AG08396 (cell line): ENCODE measurements at regions not wholly inside any gene's neighbourhood (a gene's known extent, or its start where the extent isn't known, plus 50 kb on each side); places are given as distances from the start of the nearest gene placed in this dataset.

Source experiments
- DNase-seq: peaks from one replicate; pipeline ENCODE4 v3.0.0; 2012; ENCODE audit warnings: low spot score, mixed read lengths

DNA sequence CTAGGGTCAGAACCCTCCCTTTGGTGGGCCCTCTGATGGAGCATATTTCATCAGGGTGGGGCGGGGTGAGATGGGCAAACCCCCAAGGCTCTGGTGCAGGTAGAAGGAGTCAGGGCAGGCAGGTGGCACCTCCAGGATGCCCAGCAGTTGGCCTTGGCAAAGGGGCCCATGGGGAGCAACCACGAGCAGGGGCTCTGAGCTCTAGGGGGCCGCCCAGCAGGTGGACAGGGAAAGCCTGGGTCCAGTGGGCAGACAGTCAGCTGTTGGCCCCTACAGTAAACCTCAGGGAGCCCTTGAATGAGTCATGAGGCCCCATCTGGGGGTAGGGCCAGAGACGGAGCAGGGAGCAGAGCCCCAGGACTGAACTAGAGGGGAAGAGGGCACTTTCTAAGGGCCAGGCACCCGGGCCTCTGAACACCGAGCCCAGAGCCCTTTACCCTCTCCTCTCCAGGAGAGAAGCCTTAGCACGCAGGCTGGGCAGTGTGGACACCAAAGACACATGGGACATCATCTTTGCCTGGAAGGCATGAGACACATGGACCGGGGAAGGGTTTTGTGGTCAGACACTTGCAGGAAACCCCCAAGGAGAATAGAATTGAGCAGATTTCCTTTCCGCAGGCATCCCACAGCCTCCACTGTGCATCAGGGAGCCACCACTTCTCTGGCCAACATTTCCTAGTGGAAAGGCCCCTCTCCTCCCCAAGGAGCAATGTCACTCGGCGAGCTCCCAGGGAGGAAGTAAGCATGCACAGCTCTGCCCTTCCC is 257.3 kb downstream of the GLI2 start:
- no peak for DNase-seq

DNA sequence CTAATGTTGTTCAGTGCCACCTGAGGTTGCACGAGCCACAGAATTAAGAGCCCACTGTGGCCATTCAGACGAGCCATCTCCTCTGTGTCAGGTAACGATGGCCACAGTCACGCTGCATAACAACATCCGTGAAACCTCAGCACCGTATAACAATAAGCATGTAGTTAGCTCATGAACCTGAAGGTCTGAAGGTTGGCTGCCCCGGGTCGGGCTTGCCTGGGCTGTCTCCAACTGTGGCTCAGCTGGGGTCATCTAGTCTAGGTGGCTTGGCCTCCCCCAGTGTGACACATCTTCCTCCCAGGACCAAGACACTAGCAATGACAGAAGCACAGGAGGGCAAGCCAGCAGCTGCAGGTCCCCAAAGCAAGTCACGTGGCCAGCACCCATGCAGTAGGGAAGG is 258.0 kb downstream of the GLI2 start:
- DNase-seq = no peak

DNA sequence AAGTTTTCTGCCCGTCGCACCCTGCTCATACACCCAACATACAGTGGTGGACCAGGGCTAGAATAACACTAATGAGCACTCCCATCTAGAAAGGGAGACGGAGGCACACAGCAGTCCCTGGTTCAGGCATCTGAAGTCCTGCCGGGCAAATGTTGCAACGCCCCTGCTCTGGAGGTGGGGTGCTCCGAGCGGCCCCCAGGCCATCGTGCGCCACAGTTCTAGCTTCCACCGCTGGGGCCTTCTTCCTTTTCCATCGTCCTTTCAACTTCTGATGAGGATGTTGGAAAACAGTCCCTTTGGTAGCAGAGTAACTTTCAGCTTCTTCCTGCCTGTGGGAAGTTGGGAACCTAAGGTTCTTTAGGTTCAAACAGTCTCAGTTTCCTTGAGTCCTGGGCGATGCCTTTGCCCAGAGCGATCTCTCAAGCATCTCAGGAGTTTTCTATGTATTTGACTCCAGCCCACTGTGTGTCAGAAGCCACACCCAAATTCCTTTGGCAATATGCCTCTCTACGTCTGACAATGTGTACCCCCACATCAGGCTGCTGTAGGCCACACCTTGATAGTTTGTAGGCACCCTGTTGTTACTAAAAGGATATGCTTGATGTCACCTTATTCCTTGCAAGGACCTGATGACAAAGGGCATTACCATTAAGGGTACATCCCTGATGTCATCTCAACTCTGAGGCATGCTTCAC is 258.8 kb downstream of the GLI2 start:
- no peak for DNase-seq

DNA sequence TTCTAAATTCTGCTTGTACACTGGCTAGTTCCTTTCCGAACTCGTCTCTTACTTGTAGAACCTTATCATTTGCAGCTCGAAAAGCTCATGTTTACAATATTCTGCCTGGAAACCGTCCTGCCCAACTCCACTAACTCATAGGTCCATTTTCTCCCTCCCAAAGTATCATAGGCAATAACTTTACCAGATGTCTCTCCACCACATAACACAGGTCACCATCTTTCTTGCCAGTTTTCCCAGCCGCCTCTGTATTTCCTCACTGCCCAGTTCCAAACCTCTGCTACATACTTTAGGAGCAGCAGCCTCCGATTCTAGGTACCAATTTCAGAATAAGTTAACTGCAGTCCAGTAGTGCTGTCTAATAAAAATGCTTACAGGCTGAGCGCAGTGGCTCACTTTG is 259.5 kb downstream of the GLI2 start:
- DNase-seq = no peak

DNA sequence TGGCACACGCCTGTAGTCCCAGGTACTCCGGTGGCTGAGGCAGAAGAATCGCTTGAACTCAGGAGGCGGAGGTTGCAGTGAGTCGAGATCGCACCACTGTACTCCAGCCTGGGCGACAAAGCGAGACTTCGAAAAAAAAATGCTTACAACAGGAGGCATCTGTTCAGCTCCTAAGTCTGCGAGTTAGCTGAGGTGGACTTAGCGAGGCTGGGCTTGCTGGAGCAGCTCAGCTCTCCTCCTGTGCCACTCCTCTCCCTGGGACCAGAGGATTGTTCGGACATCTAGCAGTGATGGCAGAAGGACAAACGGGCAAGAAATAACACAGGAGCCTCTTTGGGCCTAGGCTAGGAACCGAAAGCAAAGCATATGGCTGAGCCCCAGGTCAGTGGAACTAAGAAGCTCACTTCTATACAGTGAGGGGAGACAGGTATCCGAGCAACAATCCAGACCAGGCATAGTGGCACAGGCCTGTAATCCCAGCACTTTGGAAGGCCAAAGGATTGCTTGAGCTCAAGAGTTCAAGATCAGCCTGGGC is 260.1 kb downstream of the GLI2 start:
- DNase-seq = peak; percentile 2

DNA sequence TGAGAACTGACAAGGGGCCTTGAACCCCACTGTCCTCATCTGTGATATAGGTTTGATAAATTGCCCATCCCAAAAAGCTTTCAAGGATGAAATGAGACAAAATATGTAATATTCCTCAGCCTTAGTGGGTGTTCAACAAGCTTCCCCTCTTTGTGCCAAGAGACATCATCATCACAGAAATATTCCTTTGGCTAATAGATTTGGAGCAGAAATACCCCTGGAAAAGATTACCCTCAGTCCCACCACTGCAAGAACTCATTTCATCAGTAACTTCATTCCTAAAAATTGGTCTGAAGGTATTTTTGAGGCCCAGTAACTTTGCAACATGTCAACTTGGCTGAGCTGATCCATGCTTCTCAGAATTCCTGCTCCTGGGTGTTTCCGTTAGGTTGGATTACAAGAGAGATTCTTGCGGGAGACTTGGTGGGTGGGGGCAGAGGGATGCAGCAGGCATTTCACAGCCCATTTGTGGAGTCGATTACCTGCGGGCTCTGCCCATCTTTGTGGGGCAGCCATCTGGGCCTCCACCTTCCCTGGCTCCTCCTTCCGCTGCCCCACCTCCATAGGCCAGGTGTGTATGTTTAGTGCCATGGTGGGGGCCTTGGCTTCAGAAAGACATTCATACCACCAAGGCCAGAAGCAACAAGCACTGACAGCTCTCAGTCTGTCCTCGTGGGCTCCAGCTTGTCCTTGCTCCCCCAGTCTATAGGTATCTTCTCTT is 263.9 kb downstream of the GLI2 start:
- DNase-seq = no peak

DNA sequence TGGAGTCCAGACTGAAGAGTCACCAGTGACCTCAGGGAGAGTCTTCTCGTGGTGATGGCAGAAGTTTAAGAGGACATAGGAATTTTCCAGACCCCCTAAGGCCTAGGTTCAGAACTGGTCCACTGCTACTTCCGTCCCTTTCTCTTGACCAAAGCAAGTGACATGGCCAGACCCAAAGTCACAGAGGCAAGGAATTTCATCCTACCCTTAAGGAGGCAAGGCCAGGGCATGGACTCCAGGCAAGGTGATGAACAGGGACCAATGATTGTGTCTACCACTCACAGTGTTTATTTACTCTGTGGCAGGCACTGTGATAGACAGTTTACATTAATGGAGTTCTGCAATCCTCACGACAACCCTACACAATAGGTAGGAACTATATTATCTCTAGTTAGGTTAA is 265.1 kb downstream of the GLI2 start:
- DNase-seq = no peak

DNA sequence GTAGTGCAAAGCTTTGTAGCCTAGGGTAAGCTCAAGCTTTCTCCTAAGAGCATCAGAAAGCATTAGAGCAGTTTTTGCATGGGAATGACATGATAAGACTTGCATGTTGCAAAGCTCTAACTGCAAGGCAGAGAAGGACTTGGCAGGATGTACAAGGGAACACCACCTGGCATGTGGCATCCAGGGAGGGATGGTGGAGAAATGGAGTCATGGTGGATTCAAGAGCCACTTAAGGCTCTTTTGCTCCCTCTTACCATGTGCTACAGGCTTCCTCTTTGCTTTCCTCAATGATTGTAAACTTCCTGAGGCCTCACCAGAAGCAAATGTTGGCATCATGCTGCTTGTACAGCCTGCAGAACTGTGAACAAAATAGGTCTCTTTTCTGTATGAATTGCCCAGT is 266.0 kb downstream of the GLI2 start:
- DNase-seq = no peak

DNA sequence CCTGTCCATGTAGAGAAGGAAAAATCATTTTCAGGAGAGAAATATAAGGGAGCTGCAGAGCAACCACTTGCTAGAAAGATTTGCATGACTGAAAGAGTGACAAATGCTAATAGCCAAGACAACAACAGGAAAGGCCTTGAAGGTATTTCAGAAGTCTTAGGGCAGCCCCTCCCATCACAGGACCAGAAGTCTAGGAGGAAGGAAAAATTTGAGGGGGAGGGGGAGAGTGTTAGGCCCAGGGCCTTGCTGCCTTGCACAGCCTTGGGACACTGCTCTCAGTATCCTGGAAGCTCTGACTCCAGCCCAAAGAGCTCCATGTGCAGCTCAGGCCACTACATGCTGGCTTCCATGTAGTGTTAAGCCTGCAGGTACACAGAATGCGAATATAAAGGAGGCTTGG is 266.9 kb downstream of the GLI2 start:
- DNase-seq = no peak

DNA sequence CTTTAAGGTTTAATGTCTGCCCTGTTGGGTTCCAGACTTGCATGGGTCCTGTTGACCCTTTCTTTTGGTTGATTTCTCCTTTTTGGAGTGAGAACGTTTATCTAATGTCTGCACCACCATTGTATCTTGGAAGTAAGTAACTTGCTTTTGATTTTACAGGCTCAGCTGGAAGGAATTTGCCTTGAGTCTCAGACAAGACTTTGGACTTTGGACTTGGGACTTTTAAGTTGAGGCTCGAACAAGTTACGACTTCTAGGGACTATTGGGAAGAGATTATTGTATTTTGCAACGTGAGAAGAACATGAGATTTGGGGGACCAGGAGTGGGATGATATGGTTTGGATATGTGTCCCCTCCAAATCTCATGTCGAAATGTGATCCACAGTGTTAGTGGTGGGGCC is 267.7 kb downstream of the GLI2 start:
- DNase-seq = no peak

DNA sequence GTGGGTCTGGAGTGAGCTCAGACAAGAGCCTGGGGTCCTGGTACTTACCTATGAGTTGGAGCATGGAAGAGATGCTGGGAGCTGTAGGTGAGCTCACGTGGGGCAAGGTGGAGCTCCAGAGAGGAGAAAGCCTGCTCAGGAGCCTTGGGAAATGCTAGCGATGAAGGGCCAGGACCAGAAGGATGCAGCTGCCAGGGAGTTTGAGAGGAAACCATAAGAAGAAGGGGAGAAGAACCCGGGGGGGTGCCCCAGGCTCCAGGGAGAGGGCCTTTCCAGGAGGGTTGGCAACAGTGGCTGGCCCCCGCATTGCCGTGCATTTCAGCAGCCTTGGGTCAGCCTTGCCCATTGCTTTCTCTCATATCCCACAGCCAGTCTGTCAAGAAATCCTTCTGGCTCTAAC is 268.7 kb downstream of the GLI2 start:
- no peak for DNase-seq

DNA sequence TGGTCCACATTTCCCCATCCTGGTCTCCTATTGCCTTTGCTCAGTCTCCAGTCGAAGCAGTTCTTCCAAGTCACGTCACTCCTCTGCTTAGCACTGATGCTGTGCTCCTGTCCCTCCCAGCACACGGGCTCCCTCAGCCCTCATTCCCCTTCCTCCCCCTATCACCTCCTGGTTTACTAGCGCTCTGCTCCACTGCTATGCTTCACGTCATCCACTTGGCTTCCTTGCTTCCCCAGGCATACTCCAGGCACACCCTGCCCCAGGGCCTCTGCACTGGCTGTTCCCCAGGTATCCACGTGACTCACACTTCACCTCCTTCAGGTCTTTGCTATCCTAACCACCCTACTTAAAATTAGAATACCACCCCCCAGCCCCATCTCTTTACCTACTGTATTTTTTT is 269.3 kb downstream of the GLI2 start:
- DNase-seq = no peak

DNA sequence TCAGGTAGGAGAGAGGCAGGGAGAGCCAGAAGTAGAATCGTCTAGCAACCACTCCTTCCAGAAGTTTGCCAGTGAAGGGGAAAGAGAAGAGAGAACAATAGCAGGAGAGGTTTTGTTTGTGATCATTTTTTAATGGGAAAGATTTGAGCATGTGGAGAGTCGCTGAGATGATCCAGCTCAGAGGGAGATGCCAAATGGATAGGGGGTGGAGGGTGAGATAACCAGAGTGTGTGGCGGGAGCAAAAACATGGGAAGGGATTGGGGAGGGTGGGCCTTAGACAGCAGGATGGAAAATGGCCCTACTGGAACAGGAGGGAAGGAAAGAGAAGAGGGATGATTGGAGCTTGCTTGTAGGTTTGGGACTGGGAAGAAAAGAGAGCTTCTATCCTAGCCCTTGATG is 269.8 kb downstream of the GLI2 start:
- DNase-seq = no peak

DNA sequence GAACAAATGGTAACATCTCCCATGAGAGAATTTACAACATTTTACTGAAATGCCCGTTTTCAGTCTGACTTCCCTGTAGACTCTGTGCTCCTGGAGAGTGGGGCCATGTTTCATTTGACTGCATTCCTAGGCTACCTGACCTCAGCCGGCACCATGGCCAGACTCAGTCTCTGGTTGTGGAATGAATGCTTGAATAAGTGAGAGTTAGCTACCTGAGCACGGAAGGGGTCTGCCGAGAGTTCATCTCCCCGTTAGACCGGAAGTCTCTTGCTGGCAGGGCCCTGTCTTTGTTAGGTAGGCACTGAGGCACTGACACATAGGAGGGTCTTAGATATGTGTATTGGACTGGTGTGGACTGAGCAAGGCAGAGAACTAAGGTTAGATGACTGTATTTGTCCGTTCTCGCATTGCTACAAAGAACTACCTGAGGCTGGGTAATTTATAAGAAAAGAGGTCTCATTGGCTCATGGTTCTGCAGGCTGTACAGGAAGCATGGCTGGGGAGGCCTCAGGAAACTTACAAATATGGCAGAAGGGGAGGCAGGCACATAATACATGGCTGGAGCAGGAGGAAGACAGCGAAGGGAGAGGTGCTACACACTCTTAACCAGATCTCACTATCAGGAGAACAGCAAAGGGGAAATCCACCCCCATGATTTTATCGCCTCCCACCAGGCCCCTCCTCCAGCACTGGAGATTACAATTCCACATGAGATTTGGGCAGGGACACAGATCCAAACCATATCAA is 271.2 kb downstream of the GLI2 start:
- DNase-seq = no peak

DNA sequence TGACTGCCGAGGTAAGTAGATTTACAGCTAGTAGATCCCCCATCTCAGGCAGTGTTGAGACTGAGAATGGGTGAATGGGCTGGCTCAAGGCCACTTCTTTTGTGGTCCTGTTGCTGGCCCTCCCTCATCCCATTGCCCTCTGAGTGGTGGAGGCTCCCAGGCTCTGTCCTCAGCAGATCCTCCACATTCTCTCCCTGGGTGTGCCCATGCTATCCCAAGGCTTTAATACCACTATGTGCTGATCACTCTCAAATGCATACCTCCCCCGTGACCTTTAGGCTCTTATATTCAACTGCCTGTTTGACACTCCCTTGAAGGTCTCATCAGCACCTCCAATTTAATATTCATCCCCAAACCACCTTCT is 271.8 kb downstream of the GLI2 start:
- no peak for DNase-seq

DNA sequence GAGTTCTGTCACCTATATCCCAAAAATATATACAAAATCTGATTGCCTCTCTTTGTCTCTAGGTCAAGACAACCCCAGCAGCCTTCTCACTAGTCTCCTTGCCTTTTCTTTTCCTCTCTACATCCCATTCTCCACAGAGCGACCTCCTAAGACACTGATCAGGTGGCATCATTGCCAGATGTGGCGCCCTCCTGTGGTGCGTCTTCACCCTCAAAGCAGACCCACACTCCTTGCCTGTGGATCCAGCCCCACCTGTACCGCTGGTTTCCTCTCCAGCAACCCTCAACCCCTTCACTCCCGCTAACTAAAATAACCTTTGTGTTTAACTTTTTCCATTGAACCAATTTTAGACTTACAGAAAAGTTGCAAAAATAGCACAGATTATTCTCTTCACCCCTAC is 273.3 kb downstream of the GLI2 start:
- DNase-seq = no peak

DNA sequence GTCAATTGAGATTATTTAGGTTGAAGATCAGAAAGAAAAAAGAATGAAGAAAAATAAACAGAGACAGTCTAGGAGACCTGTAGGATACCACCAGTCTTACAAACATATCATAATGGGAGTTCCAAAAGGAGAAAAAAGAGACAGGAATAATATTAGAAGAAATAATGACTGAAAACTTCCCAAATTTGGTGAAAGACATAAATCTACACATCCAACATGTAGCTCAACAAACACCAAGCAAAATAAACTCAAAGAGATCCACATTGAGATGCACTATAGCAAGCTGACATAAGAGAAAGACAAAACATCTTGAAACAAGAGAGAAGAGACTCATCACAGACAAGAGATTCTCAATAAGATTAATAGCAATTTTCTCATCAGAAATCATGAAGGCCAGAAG is 274.0 kb downstream of the TFCP2L1 start:
- DNase-seq = no peak

DNA sequence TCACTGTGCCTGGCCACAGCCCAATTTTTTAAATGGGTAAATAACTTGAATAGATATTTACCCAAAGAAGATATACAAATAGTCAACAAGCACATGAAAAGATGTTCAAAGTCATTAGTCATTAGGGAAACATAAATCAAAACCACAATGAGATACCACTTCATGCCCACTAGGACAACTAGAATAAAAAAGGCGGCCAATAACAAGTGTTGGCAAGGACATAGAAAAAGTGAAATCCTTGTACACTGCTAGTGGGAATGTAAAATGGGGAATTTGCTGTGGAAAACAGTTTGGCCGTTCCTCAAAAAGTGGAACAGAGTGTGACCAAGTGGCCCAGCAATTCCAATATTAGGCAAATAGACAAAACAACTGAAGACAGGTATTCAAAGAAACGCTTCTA is 270.1 kb downstream of the TFCP2L1 start:
- DNase-seq = no peak

DNA sequence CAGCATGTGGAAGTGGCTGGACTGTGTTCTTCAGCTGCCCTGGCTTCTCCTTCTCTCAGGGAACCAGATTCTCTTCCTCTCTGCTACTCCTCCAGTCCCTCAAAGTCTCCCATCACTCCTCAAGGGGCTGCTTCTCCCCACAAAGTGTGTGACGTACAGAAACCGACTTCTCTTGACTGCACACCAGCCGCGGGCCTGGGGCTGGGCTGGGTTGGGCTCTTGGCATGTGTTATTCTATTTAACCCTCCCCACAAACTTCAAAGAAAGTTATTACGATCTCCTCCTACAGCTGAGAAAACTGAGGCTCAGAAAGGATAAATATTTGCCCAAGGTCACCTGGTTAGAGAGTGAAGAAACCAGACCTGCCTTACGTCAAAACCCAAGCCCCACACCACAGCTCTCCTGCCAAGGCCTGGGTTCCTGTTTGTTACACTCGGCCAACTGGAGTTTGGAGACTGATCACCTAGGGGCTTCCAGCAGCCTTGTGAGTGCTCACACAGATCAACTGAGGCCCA is 269.0 kb downstream of the TFCP2L1 start:
- DNase-seq = no peak

DNA sequence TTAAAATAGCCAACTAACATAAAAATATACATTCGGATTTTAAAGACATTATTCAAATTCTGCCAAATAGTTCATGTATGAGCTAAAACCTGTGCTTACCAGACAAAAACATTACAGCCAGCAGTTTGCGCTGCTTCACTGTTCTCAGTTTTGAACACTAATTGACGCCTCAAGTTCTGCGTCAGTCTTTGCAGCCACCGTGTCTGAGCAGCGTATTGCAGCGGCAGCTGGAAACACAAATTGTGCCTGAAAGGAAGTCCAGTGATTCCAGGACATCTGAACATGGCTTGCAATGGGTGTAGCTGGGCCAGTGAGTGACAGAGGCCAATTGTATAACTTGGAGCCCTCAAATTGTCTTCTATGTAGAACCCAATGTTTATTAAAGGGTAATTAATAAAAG is 267.6 kb downstream of the TFCP2L1 start:
- DNase-seq = no peak

DNA sequence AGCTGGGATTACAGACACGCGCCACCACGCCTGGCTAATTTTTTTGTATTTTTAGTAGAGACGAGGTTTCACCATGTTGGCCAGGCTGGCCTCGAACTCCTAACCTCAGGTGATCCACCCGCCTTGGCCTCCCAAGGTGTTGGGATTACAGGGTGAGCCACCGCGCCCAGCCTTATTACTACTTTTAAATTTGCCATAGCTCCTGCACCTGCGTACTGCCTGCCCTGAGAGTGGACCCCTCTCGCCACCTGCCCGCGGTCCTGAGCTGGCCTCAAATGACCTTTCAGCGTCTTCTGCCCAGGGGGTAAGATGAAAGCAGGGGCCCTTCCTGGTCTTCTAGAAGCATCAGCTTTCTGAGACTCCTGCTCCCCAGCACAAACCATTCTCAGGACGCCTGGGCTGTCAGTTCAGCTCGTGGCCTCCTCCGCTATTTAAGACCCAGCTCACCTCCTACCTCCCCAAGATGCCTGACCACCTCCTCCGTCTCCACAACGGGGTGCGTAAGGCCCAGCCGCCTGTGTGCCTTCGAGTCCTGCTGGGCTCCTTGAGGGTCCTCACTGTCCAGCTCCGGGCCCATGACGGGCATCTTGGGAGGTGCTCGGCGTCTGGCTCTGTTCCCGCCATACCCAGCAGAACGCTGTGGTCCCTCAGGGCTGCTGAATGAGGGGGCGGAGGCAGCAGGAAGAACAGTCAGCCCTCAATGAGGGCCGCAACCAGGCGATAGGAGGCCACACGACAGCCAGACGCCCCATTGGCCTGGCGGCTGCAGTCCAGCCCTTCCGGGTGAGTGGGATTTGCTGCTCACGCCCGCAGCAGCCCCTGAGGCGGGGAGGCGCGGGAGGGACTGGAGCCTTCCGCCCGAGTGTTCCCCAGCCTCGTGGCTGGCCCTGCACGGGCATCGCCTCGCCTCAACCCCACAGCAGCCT is 266.6 kb downstream of the TFCP2L1 start:
- peak; percentile 34 for DNase-seq
